Kidney (tissue), 13 donors: ENCODE measurements at regions not wholly inside any gene's neighbourhood (a gene's known extent, or its start where the extent isn't known, plus 50 kb on each side); places are given as distances from the start of the nearest gene placed in this dataset.

ENCODE experiments used
- DNase-seq, 5 donors: peaks; one replicate each; pipeline ENCODE4 v3.0.0-alpha.2; 2013 to 2020
- FAIRE-seq: peaks from 2 replicates; lab custom pipeline; 2012; peaks lifted over from hg19 to GRCh38; lab: Jason Lieb, UNC
- H3K27ac ChIP-seq, 2 donors: one replicate each; pipeline ENCODE4 v1.7.0; 2013; ENCODE audit warnings: low read depth in 2 of 2, low read length in 2 of 2, inconsistent platforms in 1 of 2
- H3K27me3 ChIP-seq: one replicate; pipeline ENCODE4 v1.7.1; 2013; ENCODE audit warnings: low read length, inconsistent platforms; ENCODE audit not compliant: control insufficient read depth, insufficient read depth
- H3K36me3 ChIP-seq, 3 donors: one replicate each; pipeline versions ENCODE4 v1.7.0 to v1.7.1; 2013; ENCODE audit warnings: low read length in 3 of 3, control low read depth in 1 of 3, inconsistent platforms in 1 of 3; ENCODE audit not compliant: insufficient read depth in 3 of 3, control insufficient read depth in 2 of 3
- H3K4me1 ChIP-seq, 3 donors: one replicate each; pipeline versions ENCODE4 v1.7.0 to v1.7.1; 2013; ENCODE audit warnings: low read length in 3 of 3, inconsistent platforms in 1 of 3, low read depth in 1 of 3; ENCODE audit not compliant: control insufficient read depth in 2 of 3, insufficient read depth in 2 of 3
- H3K4me3 ChIP-seq, 3 donors: one replicate each; pipeline versions ENCODE4 v1.7.0 to v1.8.1; 2013; ENCODE audit warnings: low read length in 3 of 3, control low read depth in 1 of 3, inconsistent platforms in 1 of 3
- H3K9ac ChIP-seq, 3 donors: one replicate each; pipeline versions ENCODE4 v1.7.0 to v1.7.1; 2013; ENCODE audit warnings: low read length in 3 of 3, control low read depth in 1 of 3, inconsistent platforms in 1 of 3
- H3K9me3 ChIP-seq, 3 donors: one replicate each; pipeline versions ENCODE4 v1.7.0 to v1.7.1; 2013; ENCODE audit warnings: low read length in 3 of 3, control low read depth in 1 of 3, inconsistent platforms in 1 of 3; ENCODE audit not compliant: control insufficient read depth in 2 of 3, insufficient read depth in 1 of 3
- intact Hi-C: fragments of 100-400 bp; cut with DNase I; formaldehyde crosslinking; loops from one replicate; pipeline ENCODE4 v1.11.1; 2022
- TF ChIP-seq, protein P1 (sequence below): IDR thresholded peaks from 3 replicates; pipeline ENCODE4 v1.5.1; 2012; ENCODE audit warnings: mild to moderate bottlenecking, moderate library complexity, borderline replicate concordance; ENCODE audit not compliant: insufficient read depth; ENCODE audit errors: extremely low read depth
- donor health status: control.
- donor health status: control.
- donor health status: control.
- donor health status: control.
- donor health status: control.
- donor health status: DM: yes; HTN: yes; CAD: no.
- donor health status: Normal renal cell carcinoma (clear cell type).

DNA sequence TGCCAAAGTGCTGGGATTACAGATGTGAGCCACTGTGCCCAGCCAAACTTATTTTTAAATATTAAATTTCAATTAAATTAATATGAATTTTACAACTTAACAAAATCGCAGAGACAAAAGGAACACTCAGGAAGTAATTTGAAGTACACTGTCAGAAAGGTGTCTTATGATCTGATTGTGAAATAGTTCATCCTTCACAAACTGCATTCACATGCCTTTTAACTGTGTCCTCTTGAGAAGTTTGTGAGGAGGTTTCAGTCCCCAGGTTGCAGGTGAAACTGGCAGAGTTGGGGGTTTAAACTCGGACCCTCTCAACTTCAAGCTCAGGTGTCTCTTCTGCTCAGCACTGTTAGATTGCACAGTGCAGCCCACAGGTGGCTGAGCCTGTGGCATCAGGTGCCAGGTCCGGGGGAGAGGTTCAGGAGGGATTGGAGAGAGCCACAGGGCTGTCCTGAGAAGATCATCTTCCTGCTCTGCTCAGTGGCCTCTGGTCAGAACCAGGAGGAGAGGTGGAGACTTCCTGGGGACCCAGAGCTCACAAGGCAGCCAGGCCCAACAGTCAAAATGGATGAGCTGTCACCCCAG is 152.3 kb upstream of the RAB4A start:
- no peak overlapping the region for H3K4me3 ChIP-seq
- no peak overlapping the region for H3K27ac ChIP-seq
- DNase-seq (no peak), FAIRE-seq (no peak)
- H3K27me3 ChIP-seq = no peaks in the 10 kb centered on the region
- peaks cover 0 to 8% (median 5%) of the 10 kb centered on the region in 3 donors for H3K4me1 ChIP-seq
- no peak overlapping the region for H3K9ac ChIP-seq
- intact Hi-C loops = no loop called here
- no peaks in the 10 kb centered on the region for H3K9me3 ChIP-seq
- TF ChIP-seq, protein P1, sequence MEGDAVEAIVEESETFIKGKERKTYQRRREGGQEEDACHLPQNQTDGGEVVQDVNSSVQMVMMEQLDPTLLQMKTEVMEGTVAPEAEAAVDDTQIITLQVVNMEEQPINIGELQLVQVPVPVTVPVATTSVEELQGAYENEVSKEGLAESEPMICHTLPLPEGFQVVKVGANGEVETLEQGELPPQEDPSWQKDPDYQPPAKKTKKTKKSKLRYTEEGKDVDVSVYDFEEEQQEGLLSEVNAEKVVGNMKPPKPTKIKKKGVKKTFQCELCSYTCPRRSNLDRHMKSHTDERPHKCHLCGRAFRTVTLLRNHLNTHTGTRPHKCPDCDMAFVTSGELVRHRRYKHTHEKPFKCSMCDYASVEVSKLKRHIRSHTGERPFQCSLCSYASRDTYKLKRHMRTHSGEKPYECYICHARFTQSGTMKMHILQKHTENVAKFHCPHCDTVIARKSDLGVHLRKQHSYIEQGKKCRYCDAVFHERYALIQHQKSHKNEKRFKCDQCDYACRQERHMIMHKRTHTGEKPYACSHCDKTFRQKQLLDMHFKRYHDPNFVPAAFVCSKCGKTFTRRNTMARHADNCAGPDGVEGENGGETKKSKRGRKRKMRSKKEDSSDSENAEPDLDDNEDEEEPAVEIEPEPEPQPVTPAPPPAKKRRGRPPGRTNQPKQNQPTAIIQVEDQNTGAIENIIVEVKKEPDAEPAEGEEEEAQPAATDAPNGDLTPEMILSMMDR = no peak
- no peaks in the 10 kb centered on the region for H3K36me3 ChIP-seq

DNA sequence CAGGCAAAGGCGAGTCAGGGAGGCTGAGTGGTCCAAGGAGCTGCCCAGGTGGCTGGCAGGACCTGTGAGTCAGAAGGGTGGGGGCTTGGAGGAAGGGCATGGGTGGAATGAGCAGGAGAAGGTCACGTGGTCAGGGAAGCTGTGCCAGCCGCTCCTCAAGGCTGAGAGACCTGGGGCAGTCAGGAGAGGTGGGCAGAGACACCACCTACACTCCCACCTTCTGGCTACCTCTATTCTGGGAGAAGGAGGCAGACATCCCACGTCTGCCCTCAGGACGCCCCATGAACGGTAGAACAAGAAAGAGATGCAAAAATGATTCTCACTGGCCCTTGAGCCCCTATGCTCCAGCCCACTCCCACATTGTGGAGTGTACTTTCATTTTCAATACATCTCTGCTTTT is 151.8 kb upstream of the RAB4A start:
- DNase-seq (peak in 1 of 5 donors; percentile 84), FAIRE-seq (no peak)

DNA sequence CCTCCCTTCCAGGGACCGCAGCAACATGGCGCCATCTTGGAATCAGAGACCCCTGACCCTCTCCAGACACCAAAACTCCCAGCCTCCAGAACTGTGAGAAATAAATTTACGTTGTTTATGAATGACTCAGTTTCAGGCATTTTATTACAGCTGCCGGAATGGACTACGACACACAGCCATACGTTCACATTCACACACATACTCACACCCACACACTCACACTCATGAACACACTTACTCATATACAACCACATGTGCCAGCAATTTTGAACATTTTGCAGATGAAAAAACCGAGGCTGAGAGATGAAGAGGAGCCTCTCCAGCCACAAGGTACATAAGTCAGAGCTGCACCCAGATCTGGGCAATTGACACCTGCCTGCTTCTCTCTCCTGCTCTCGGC is 151.0 kb upstream of the RAB4A start:
- H3K9ac ChIP-seq = no peak overlapping the region
- TF ChIP-seq, protein P1 = no peak
- FAIRE-seq (no peak), DNase-seq (no peak)
- H3K27me3 ChIP-seq = no peaks in the 10 kb centered on the region
- intact Hi-C loops = no loop called here
- no peak overlapping the region for H3K27ac ChIP-seq
- no peaks in the 10 kb centered on the region for H3K36me3 ChIP-seq
- peaks cover 0 to 16% (median 5%) of the 10 kb centered on the region in 3 donors for H3K4me1 ChIP-seq
- no peak overlapping the region for H3K4me3 ChIP-seq
- H3K9me3 ChIP-seq = no peaks in the 10 kb centered on the region

More for the DNA sequence above, 151.8 kb upstream of the RAB4A start:
- Histone ChIP-seq H3K27ac (no peak overlapping the region), H3K9ac (no peak overlapping the region), H3K4me3 (no peak overlapping the region), H3K27me3 (no peaks in the 10 kb centered on the region), H3K36me3 (no peaks in the 10 kb centered on the region), H3K4me1 (peaks cover 0 to 9% (median 5%) of the 10 kb centered on the region in 3 donors), H3K9me3 (no peaks in the 10 kb centered on the region)
- TF ChIP-seq, protein P1 = no peak
- intact Hi-C loops = no loop called here
